ENCODE measurements at regions not wholly inside any gene's neighbourhood (a gene's known extent, or its start where the extent isn't known, plus 50 kb on each side); places are given as distances from the start of the nearest gene placed in this dataset.

DNA sequence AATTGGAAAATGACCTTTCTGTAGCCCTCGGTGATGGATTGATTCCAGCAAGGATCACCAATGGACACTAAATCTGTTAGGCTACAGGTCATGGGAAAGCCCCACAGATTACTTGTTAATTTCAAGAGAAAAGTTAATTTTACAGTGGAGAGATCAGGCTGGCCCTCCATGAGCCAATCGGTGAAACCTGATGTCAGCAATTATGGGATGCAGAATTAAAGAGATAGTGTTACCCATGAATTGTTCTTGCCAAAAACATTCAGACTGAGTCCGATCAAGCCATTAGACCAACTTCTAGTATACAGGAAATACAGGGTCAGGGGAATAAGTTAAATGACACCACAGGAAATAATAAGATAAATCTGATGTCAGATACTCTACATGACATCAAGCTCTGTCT is 214.9 kb upstream of the SYNDIG1 start:
- H3K27ac ChIP-seq (ENCODE audit: low read length), result no peak overlapping the region

DNA sequence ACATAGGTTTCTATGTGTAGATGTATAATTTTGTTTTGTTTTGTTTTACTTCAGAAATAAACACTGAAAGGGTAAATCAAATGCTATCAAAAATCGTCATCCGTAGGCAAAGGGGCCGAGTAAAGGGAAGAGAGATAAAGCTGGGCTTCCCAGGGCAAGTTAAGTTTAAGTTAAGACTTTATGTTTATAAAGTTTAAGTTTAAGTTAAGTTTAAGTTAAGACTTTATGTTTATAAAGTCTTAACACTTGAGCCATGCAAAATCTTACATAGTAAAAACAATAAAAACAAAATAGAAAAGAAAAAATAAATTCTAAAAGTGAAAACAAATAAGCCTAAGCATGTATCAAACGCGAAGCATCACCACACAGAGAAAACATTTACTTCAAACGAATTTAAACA is 216.1 kb upstream of the SYNDIG1 start:
- Histone ChIP-seq H3K27ac (ENCODE audit: low read length) (no peak overlapping the region), H3K27me3 (ENCODE audit: control insufficient read depth, insufficient read depth, low read length) (no peaks in the 10 kb centered on the region), H3K9ac (ENCODE audit: low read length) (no peak overlapping the region), H3K9me3 (ENCODE audit: control insufficient read depth, low read depth, low read length) (peaks cover 3% of the 10 kb centered on the region), H3K4me1 (ENCODE audit: control insufficient read depth, low read depth, low read length) (no peaks in the 10 kb centered on the region), H3K36me3 (ENCODE audit: control insufficient read depth, low read depth, low read length) (no peaks in the 10 kb centered on the region), H3K4me3 (ENCODE audit: low read length) (no peak overlapping the region)

More for the DNA sequence above, 214.9 kb upstream of the SYNDIG1 start:
- Histone ChIP-seq H3K4me1 (ENCODE audit: control insufficient read depth, low read depth, low read length) (no peaks in the 10 kb centered on the region), H3K9ac (ENCODE audit: low read length) (no peak overlapping the region), H3K9me3 (ENCODE audit: control insufficient read depth, low read depth, low read length) (peaks cover 3% of the 10 kb centered on the region), H3K36me3 (ENCODE audit: control insufficient read depth, low read depth, low read length) (no peaks in the 10 kb centered on the region), H3K27me3 (ENCODE audit: control insufficient read depth, insufficient read depth, low read length) (no peaks in the 10 kb centered on the region), H3K4me3 (ENCODE audit: low read length) (no peak overlapping the region)

DNA sequence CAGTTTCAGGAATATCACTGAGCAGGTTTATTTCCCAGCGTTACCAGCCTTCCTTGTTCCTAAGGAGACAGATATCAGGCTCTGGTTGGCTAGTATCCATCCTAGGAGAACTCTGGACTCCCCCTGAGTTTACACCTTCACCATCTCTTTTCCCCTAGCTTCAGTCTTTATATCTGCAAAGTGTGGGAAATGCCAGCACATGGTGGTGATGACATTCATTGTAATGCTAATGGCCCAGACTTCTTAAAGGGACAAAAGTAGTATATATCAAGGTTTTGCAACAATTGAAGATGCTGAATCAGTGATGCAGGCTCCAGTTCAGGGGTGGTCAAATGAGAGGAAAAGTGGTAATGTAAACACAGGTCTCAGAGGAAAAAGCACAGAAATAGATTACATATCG is 224.3 kb upstream of the SYNDIG1 start:
- Histone ChIP-seq H3K9ac (ENCODE audit: low read length) (no peak overlapping the region), H3K27me3 (ENCODE audit: control insufficient read depth, insufficient read depth, low read length) (no peaks in the 10 kb centered on the region), H3K36me3 (ENCODE audit: control insufficient read depth, low read depth, low read length) (no peaks in the 10 kb centered on the region), H3K27ac (ENCODE audit: low read length) (no peak overlapping the region), H3K9me3 (ENCODE audit: control insufficient read depth, low read depth, low read length) (peaks cover 3% of the 10 kb centered on the region), H3K4me1 (ENCODE audit: control insufficient read depth, low read depth, low read length) (peaks cover 6% of the 10 kb centered on the region), H3K4me3 (ENCODE audit: low read length) (no peak overlapping the region)

DNA sequence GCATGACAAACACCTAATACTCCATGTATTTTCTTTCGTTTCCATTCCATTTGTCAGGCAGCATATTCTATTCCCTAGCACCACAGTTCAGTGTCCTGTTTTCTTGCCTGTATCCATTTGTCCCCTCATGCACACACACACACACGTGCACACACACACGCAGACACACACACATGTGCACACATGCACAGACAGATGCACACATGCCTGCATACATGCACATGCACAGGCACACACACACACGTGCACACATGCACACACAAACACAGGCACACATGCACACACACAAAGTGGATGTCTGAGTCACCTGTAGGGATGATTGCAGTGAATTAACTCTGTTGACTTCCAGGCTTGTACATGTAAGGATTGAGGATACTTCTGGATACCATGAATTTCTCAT is 226.7 kb upstream of the SYNDIG1 start:
- Histone ChIP-seq H3K4me1 (ENCODE audit: control insufficient read depth, low read depth, low read length) (peaks cover 6% of the 10 kb centered on the region), H3K9ac (ENCODE audit: low read length) (no peak overlapping the region), H3K4me3 (ENCODE audit: low read length) (no peak overlapping the region), H3K27me3 (ENCODE audit: control insufficient read depth, insufficient read depth, low read length) (no peaks in the 10 kb centered on the region), H3K9me3 (ENCODE audit: control insufficient read depth, low read depth, low read length) (no peaks in the 10 kb centered on the region), H3K27ac (ENCODE audit: low read length) (no peak overlapping the region), H3K36me3 (ENCODE audit: control insufficient read depth, low read depth, low read length) (no peaks in the 10 kb centered on the region)

DNA sequence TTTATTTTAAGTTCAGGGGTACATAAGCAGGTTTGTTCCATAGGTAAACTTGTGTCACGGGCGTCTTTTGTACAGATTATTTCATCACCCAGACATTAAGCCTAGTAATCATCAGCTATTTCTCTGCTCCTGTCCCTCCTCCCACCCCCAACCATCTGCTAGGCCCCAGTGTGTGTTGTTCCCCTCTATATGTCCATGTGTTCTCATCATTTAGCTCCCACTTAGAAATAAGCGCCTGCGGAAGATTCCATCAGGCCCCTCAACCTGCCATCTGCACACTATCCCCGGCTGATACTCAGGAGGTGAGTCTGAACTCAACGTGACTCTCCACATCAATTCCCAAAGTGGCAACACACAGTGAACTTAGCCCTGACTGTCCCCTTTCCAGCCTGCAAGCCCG is 228.0 kb upstream of the SYNDIG1 start:
- Histone ChIP-seq H3K9ac (ENCODE audit: low read length) (no peak overlapping the region), H3K27me3 (ENCODE audit: control insufficient read depth, insufficient read depth, low read length) (no peaks in the 10 kb centered on the region)

DNA sequence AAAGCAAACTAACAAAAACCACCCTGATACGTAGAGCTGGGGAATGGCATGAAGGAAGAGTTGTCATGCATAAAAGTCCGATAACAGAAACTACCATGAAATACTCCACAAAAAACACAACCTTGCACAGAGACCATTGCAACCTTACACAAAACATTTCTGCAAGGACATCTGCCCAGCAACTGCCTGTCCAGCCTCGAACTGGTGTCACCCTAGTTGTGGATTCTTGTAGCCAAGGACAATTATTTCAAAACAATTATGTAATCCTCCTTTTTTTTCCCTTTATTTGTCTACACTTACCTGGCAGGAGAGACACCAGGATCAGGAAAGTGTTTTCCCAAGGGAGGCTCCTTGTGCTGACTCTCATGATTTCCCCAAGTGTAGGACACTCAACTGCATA is 232.5 kb upstream of the SYNDIG1 start:
- no peaks in the 10 kb centered on the region for H3K4me1 ChIP-seq (ENCODE audit: control insufficient read depth, low read depth, low read length)
- H3K4me3 ChIP-seq (ENCODE audit: low read length), result no peak overlapping the region
- H3K27ac ChIP-seq (ENCODE audit: low read length), result no peak overlapping the region
- H3K9me3 ChIP-seq (ENCODE audit: control insufficient read depth, low read depth, low read length), result no peaks in the 10 kb centered on the region
- H3K9ac ChIP-seq (ENCODE audit: low read length), result no peak overlapping the region
- no peaks in the 10 kb centered on the region for H3K36me3 ChIP-seq (ENCODE audit: control insufficient read depth, low read depth, low read length)
- no peaks in the 10 kb centered on the region for H3K27me3 ChIP-seq (ENCODE audit: control insufficient read depth, insufficient read depth, low read length)

More for the DNA sequence above, 228.0 kb upstream of the SYNDIG1 start:
- Histone ChIP-seq H3K4me1 (ENCODE audit: control insufficient read depth, low read depth, low read length) (peaks cover 6% of the 10 kb centered on the region), H3K4me3 (ENCODE audit: low read length) (no peak overlapping the region), H3K36me3 (ENCODE audit: control insufficient read depth, low read depth, low read length) (no peaks in the 10 kb centered on the region), H3K27ac (ENCODE audit: low read length) (no peak overlapping the region), H3K9me3 (ENCODE audit: control insufficient read depth, low read depth, low read length) (no peaks in the 10 kb centered on the region)

DNA sequence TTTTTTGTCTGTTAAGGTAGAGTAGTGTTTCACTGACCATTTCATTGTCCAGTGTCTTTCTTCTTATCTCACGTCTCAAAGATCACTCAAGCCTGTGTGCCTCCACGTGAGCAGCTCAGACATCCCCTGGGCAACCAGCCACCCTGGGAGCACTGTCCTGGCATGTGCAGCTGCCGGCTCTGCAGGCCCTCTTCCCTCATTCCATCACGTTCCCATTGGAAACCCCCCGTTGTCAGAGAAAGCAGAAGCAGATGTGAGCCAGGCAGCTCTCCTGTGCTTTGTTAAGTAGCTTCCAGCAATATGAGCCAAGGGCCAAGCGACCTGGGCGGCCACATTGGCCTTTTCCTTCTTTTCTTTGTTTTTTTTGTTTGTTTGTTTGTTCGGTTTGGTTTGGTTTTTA is 233.2 kb upstream of the SYNDIG1 start:
- H3K27ac ChIP-seq (ENCODE audit: low read length), result no peak overlapping the region
- no peak overlapping the region for H3K9ac ChIP-seq (ENCODE audit: low read length)
- no peaks in the 10 kb centered on the region for H3K27me3 ChIP-seq (ENCODE audit: control insufficient read depth, insufficient read depth, low read length)
- no peaks in the 10 kb centered on the region for H3K9me3 ChIP-seq (ENCODE audit: control insufficient read depth, low read depth, low read length)
- no peaks in the 10 kb centered on the region for H3K4me1 ChIP-seq (ENCODE audit: control insufficient read depth, low read depth, low read length)
- no peaks in the 10 kb centered on the region for H3K36me3 ChIP-seq (ENCODE audit: control insufficient read depth, low read depth, low read length)
- no peak overlapping the region for H3K4me3 ChIP-seq (ENCODE audit: low read length)

DNA sequence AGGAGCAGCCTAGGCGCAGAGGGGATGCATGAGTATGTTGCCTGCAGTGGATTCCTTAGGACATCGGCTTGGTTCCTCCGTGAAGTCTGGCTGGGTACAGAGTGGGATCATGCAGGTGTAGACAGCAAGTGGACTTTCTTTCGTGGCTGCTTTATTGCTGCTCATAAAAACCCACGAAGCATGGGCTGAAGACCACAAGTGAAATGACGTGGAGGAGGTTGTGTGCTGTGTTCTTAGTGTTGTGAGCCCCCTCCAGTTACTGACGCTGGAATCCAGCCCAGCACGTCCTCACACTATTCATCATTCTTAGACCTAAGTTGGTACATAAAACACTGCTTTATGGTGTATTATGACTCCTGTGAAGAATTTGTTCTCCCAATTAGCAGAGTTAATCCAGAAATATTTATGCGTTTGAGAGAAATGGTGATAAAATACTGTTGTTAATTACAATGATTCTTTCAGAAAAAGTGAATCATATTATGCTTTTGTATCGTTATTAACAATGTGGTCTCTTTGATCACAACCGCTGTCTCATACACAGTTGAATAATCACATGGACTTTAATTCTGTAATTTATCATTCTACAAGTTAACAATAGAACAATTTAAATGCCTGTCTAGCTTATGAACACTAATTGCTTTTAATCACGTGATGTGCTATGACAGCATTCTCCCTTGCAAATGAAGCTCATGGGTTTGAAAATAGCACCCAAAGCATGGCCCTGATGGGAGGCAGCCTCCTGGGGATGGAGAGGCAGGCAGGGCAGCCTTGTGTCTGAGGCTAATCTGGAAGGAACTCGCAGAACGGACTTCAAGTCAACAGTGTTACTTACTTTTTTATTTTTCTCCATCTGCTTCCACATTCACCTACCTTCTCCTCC is 233.9 kb upstream of the SYNDIG1 start:
- H3K4me1 ChIP-seq (ENCODE audit: control insufficient read depth, low read depth, low read length), result no peaks in the 10 kb centered on the region
- no peaks in the 10 kb centered on the region for H3K36me3 ChIP-seq (ENCODE audit: control insufficient read depth, low read depth, low read length)
- H3K9ac ChIP-seq (ENCODE audit: low read length), result no peak overlapping the region
- no peak overlapping the region for H3K4me3 ChIP-seq (ENCODE audit: low read length)
- no peak overlapping the region for H3K27ac ChIP-seq (ENCODE audit: low read length)
- no peaks in the 10 kb centered on the region for H3K9me3 ChIP-seq (ENCODE audit: control insufficient read depth, low read depth, low read length)
- H3K27me3 ChIP-seq (ENCODE audit: control insufficient read depth, insufficient read depth, low read length), result no peaks in the 10 kb centered on the region

DNA sequence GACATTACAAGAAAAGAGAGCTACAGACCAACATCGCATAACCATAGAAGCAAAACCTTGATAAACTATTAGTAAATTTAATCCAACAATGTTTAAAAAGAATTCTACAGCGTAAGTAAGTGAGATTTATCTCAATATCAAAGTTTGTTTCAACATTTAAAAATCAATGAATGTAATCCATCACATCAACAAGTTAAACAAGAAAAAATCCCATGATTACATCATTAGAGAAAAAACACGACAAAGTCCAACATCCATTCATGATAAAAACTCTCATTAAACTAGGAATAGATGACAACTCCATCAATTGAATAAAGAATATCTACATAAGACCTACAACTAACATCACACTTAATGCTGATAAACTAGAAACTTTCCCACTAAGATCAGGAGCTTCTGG is 239.0 kb upstream of the GGTLC1 start:
- no peak overlapping the region for H3K27ac ChIP-seq (ENCODE audit: low read length)
- no peak overlapping the region for H3K9ac ChIP-seq (ENCODE audit: low read length)
- no peak overlapping the region for H3K4me3 ChIP-seq (ENCODE audit: low read length)
- no peaks in the 10 kb centered on the region for H3K27me3 ChIP-seq (ENCODE audit: control insufficient read depth, insufficient read depth, low read length)
- H3K36me3 ChIP-seq (ENCODE audit: control insufficient read depth, low read depth, low read length), result no peaks in the 10 kb centered on the region
- no peaks in the 10 kb centered on the region for H3K9me3 ChIP-seq (ENCODE audit: control insufficient read depth, low read depth, low read length)
- H3K4me1 ChIP-seq (ENCODE audit: control insufficient read depth, low read depth, low read length), result no peaks in the 10 kb centered on the region

DNA sequence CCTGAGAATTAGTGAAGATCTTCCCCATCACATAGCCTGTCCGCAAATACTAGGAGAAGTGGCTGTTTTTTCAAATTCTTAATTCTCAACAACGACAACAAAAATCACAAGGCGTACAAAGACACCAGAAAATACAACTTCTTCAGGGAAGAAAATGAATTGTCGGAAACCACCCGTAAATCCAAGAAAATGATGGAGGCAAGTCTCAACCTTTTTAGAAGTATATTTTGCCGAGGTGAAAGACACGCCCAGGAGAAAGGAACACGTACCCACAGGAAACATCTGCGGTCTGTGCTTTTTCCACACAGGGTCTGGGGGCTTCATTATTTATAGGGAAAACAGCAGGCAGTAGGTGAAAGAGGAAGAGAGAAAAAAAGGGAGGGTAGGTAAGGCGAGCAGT is 223.9 kb upstream of the GGTLC1 start:
- H3K36me3 ChIP-seq (ENCODE audit: control insufficient read depth, low read depth, low read length), result no peaks in the 10 kb centered on the region
- H3K27ac ChIP-seq (ENCODE audit: low read length), result no peak overlapping the region
- H3K27me3 ChIP-seq (ENCODE audit: control insufficient read depth, insufficient read depth, low read length), result no peaks in the 10 kb centered on the region
- peaks cover 21% of the 10 kb centered on the region for H3K4me1 ChIP-seq (ENCODE audit: control insufficient read depth, low read depth, low read length)
- no peaks in the 10 kb centered on the region for H3K9me3 ChIP-seq (ENCODE audit: control insufficient read depth, low read depth, low read length)
- H3K4me3 ChIP-seq (ENCODE audit: low read length), result peak overlapping the region; percentile 18
- H3K9ac ChIP-seq (ENCODE audit: low read length), result no peak overlapping the region

DNA sequence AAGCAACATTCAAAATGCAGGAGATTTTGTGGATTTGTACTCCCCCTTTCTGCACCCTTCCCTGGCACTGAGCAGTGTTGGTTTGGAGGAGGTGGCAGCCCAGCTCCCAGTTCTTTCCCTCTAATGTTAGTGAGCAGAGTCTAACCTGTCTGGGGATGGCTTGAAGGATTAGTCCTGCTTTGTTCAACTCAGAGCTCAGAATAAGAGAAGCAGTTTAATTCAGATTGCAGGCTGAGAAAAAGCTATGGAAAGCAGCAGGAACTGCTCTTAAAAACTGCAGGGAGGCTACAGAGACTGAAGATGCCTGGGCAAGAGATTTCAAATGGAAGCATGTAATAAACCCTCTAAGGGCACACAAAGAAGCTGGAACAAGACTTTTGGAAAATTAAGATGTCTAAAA is 223.4 kb upstream of the GGTLC1 start:
- Histone ChIP-seq H3K4me1 (ENCODE audit: control insufficient read depth, low read depth, low read length) (peaks cover 21% of the 10 kb centered on the region), H3K4me3 (ENCODE audit: low read length) (peak overlapping the region; percentile 18), H3K36me3 (ENCODE audit: control insufficient read depth, low read depth, low read length) (no peaks in the 10 kb centered on the region), H3K9me3 (ENCODE audit: control insufficient read depth, low read depth, low read length) (no peaks in the 10 kb centered on the region), H3K9ac (ENCODE audit: low read length) (no peak overlapping the region), H3K27me3 (ENCODE audit: control insufficient read depth, insufficient read depth, low read length) (no peaks in the 10 kb centered on the region), H3K27ac (ENCODE audit: low read length) (no peak overlapping the region)

DNA sequence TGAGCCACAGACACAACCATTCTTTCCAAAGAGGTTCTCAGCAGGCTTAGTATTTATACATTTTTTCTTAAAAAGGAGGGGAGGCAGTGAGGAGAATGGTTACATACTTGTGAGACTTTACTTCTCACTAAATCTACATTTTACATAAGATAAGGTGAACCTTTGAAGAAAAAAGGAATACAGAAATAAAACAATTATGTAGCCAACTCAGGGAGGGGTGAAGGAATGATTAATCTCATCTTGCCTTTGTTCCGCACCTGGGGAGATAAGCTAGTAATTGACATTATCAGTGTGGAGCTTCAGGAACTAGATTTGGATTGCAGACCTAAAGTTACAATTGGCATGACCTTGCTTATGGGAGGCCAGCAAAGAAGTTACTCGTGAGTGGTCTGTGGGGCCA is 221.8 kb upstream of the GGTLC1 start:
- Histone ChIP-seq H3K27ac (ENCODE audit: low read length) (no peak overlapping the region), H3K36me3 (ENCODE audit: control insufficient read depth, low read depth, low read length) (no peaks in the 10 kb centered on the region), H3K9me3 (ENCODE audit: control insufficient read depth, low read depth, low read length) (no peaks in the 10 kb centered on the region), H3K4me3 (ENCODE audit: low read length) (no peak overlapping the region), H3K4me1 (ENCODE audit: control insufficient read depth, low read depth, low read length) (peaks cover 21% of the 10 kb centered on the region), H3K9ac (ENCODE audit: low read length) (no peak overlapping the region), H3K27me3 (ENCODE audit: control insufficient read depth, insufficient read depth, low read length) (no peaks in the 10 kb centered on the region)
